HCT116 (cell line): ENCODE measurements at regions not wholly inside any gene's neighbourhood (a gene's known extent, or its start where the extent isn't known, plus 50 kb on each side); places are given as distances from the start of the nearest gene placed in this dataset.
"Not testable (repeated sequence)": the region's sequence is repeated elsewhere in the genome, so short reads cannot be mapped to it uniquely, and the experiment has no call there.

Experiments used
- ATAC-seq: fragments of 200-7000 bp; cut with Tn5 transposase; 2 replicates; pipeline ENCODE4 v1.9.1; 2020; ENCODE audit warnings: mild to moderate bottlenecking, moderate library complexity
- BruUV-seq: library from RNA; stranded (reverse); fragments of 400-500 nt; replicated peaks from 2 replicates; lab custom pipeline; 2021; lab: Mats Ljungman, UMichigan
- CTCF ChIA-PET: fragments of 300-600 bp; sonication (Branson Sonifier 250); formaldehyde crosslinking; loops from one replicate; lab custom pipeline; 2021; ENCODE audit warnings: antibody characterized with exemption; lab: Charles Lee
- POLR2A ChIA-PET: fragments of 300-600, 350-600 bp; sonication (Branson Sonifier 250); formaldehyde crosslinking; loops from one replicate; lab custom pipeline; 2021; ENCODE audit warnings: antibody characterized with exemption; lab: Charles Lee
- RAD21 ChIA-PET, 2 experiments: fragments of 300-600 bp; sonication (Branson Sonifier 250); formaldehyde crosslinking; loops; one replicate each; lab custom pipeline; 2023; ENCODE audit warnings: low total read pairs in 2 of 2; ENCODE audit not compliant: uncharacterized antibody in 2 of 2, unreplicated experiment in 2 of 2, low non-redundant PET in 1 of 2; lab: Charles Lee
- DNase-seq: peaks from one replicate; pipeline ENCODE4 v3.0.0-alpha.2; 2010; ENCODE audit warnings: low read depth, low spot score
- H2AFZ ChIP-seq: fragments of 200-600 bp; shearing (Covaris generic), sonication (generic); 2 replicates; pipeline ENCODE4 v1.6.1; 2017; ENCODE audit warnings: low read depth, mixed run types, mixed read lengths, antibody characterized with exemption, low read length; ENCODE audit not compliant: poor library complexity, severe bottlenecking
- H3K27ac ChIP-seq: 2 replicates; pipeline ENCODE4 v1.5.1; 2012; ENCODE audit warnings: low read depth, low read length
- H3K27me3 ChIP-seq: fragments of 200-600 bp; sonication (generic); 2 replicates; pipeline ENCODE4 v1.6.1; 2016; ENCODE audit warnings: mixed run types, low read length, mixed read lengths; ENCODE audit not compliant: insufficient read depth
- H3K36me3 ChIP-seq, 2 experiments: fragments of 200-500 bp in 1 of 2; fragments of 200-600 bp in 1 of 2; sonication (Bioruptor generic) in 1 of 2; sonication (generic) in 1 of 2; 2 replicates each; pipeline versions ENCODE4 v1.5.1 to v1.6.1; 2014 to 2016; ENCODE audit warnings: low read length in 2 of 2, inconsistent platforms in 1 of 2, mixed read lengths in 1 of 2, mixed run types in 1 of 2; ENCODE audit not compliant: insufficient read depth in 2 of 2, control insufficient read depth in 1 of 2
- H3K4me1 ChIP-seq, 2 experiments: fragments of 200-600 bp in 1 of 2; sonication (generic) in 1 of 2; 2 replicates each; pipeline versions ENCODE4 v1.5.1 to v1.6.1; 2012 to 2017; ENCODE audit warnings: low read length in 2 of 2, inconsistent platforms in 1 of 2, mild to moderate bottlenecking in 1 of 2, mixed read lengths in 1 of 2, mixed run types in 1 of 2, moderate library complexity in 1 of 2; ENCODE audit not compliant: insufficient read depth in 2 of 2, control insufficient read depth in 1 of 2
- H3K4me2 ChIP-seq: fragments of 200-600 bp; sonication (generic); 2 replicates; pipeline ENCODE4 v1.6.1; 2017; ENCODE audit warnings: mixed run types, low read length, mixed read lengths
- H3K4me3 ChIP-seq, 2 experiments: fragments of 200-600 bp in 1 of 2; sonication (generic) in 1 of 2; replicated peaks in 1 of 2; 2 replicates each; pipeline ENCODE4 v1.5.1; 2011 to 2016; ENCODE audit warnings: low read length in 2 of 2, control low read depth in 1 of 2, low read depth in 1 of 2, mild to moderate bottlenecking in 1 of 2, mixed read lengths in 1 of 2, mixed run types in 1 of 2
- H3K79me2 ChIP-seq: fragments of 200-600 bp; sonication (generic); 2 replicates; pipeline ENCODE4 v1.6.1; 2017; ENCODE audit warnings: mild to moderate bottlenecking, mixed run types, low read length, moderate library complexity, mixed read lengths; ENCODE audit not compliant: insufficient read depth
- H3K9ac ChIP-seq: fragments of 200-600 bp; sonication (generic); 2 replicates; pipeline ENCODE4 v1.6.1; 2016; ENCODE audit warnings: low read length, mixed read lengths
- H3K9me2 ChIP-seq: fragments of 200-600 bp; sonication (generic), shearing (Covaris generic); 2 replicates; pipeline ENCODE4 v1.6.1; 2017; ENCODE audit warnings: mixed run types, mild to moderate bottlenecking, moderate library complexity; ENCODE audit not compliant: insufficient read depth
- H3K9me3 ChIP-seq, 2 experiments: fragments of 200-500 bp in 1 of 2; fragments of 200-600 bp in 1 of 2; sonication (Bioruptor generic) in 1 of 2; sonication (generic) in 1 of 2; 2 replicates each; pipeline ENCODE4 v1.6.1; 2014 to 2017; ENCODE audit warnings: low read length in 2 of 2, mixed read lengths in 2 of 2, inconsistent platforms in 1 of 2, low read depth in 1 of 2, mild to moderate bottlenecking in 1 of 2, mixed run types in 1 of 2, moderate library complexity in 1 of 2; ENCODE audit not compliant: control insufficient read depth in 1 of 2, insufficient read depth in 1 of 2
- H4K20me1 ChIP-seq: fragments of 200-600 bp; sonication (generic), shearing (Covaris generic); 2 replicates; pipeline ENCODE4 v1.6.1; 2017; ENCODE audit warnings: mixed run types, mild to moderate bottlenecking, moderate library complexity; ENCODE audit not compliant: insufficient read depth
- CEBPB ChIP-seq: IDR thresholded peaks from 2 replicates; pipeline ENCODE4 v1.6.1; 2012; ENCODE audit warnings: low read depth
- ELF1 ChIP-seq: IDR thresholded peaks from 2 replicates; pipeline ENCODE4 v1.6.1; 2012; ENCODE audit warnings: low read depth, borderline replicate concordance
- EZH2 ChIP-seq: fragments of 200-600 bp; sonication (generic); IDR thresholded peaks from 2 replicates; pipeline ENCODE4 v1.6.1; 2017; ENCODE audit warnings: antibody characterized with exemption, mixed run types
- JUND ChIP-seq: IDR thresholded peaks from 2 replicates; pipeline ENCODE4 v1.6.1; 2012
- POLR2A ChIP-seq: IDR thresholded peaks from 2 replicates; pipeline ENCODE4 v1.7.0; 2011; ENCODE audit warnings: borderline replicate concordance; ENCODE audit not compliant: insufficient read depth, insufficient read length; ENCODE audit errors: extremely low read depth
- RAD21 ChIP-seq: IDR thresholded peaks from 2 replicates; pipeline ENCODE4 v1.6.1; 2012; ENCODE audit warnings: low read depth, mild to moderate bottlenecking
- SIN3A ChIP-seq: IDR thresholded peaks from 2 replicates; pipeline ENCODE4 v1.6.1; 2012; ENCODE audit warnings: low read depth
- SRF ChIP-seq: IDR thresholded peaks from 2 replicates; pipeline ENCODE4 v1.6.1; 2012; ENCODE audit warnings: low read depth
- TCF7L2 ChIP-seq: IDR thresholded peaks from 2 replicates; pipeline ENCODE4 v1.7.0; 2011; ENCODE audit warnings: borderline replicate concordance, inconsistent platforms; ENCODE audit not compliant: insufficient read depth, insufficient read length; ENCODE audit errors: extremely low read depth
- YY1 ChIP-seq: IDR thresholded peaks from 2 replicates; pipeline ENCODE4 v1.6.1; 2011; ENCODE audit warnings: low read length, low read depth, moderate library complexity, mild to moderate bottlenecking; ENCODE audit not compliant: insufficient replicate concordance; ENCODE audit errors: extremely low read depth
- ZFX ChIP-seq: fragments of 450-650 bp; IDR thresholded peaks from 2 replicates; pipeline ENCODE4 v1.6.1; 2017
- intact Hi-C: fragments of 100-400 bp; cut with micrococcal nuclease; formaldehyde crosslinking; loops from 2 replicates; pipeline ENCODE4 v1.10.0; 2022
- TF ChIP-seq, protein P1 (sequence below): IDR thresholded peaks from 2 replicates; pipeline ENCODE4 v1.6.1; 2012; ENCODE audit warnings: low read depth
- TF ChIP-seq, protein P2 (sequence below): IDR thresholded peaks from 2 replicates; pipeline ENCODE4 v1.6.1; 2012

DNA sequence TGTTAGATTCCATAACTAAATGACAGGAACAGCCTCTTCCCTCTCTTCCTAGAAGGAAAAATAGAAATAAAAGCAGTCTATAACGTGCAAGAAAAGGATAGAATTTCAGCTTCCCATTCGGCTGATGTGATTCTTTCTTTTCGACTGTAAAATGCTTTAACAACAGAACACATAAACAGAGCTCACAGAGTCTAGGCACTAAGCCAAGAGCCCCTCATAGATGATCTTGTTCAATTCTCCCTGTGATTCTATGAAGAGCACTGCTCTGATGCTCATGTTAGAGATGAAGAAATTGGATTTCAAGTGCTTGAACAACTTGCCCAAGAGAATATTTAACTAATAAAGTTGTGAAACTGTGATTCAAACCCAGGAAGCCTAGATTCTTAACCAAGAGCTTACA, 232.7 kb downstream of the RPAP3 start:
- ChIA-PET CTCF (no interaction called here), POLR2A (no interaction called here), RAD21 (no interaction called here)
- intact Hi-C loops, result no loop called here
- H3K4me1 ChIP-seq, result no peaks in the 10 kb centered on the region
- no peak overlapping the region for H3K4me2 ChIP-seq
- H3K27ac ChIP-seq, result no peak overlapping the region
- H3K79me2 ChIP-seq, result no peaks in the 10 kb centered on the region
- H3K9me3 ChIP-seq, result peaks cover 3 to 4% of the 10 kb centered on the region in 2 experiments; a peak in 2 of 4 replicates
- DNase-seq, result no peak
- no peak overlapping the region for H2AFZ ChIP-seq
- no peaks in the 10 kb centered on the region for H3K9me2 ChIP-seq
- no peak overlapping the region for H3K9ac ChIP-seq
- no peaks in the 10 kb centered on the region for H3K27me3 ChIP-seq
- BruUV-seq, result no TSS peak
- no peaks in the 10 kb centered on the region for H4K20me1 ChIP-seq
- TF ChIP-seq ELF1 (no peak), JUND (no peak), ZFX (no peak), POLR2A (no peak), CEBPB (no peak), YY1 (no peak), SIN3A (no peak), TCF7L2 (no peak), RAD21 (no peak), EZH2 (no peak), SRF (no peak)
- TF ChIP-seq, protein P1, sequence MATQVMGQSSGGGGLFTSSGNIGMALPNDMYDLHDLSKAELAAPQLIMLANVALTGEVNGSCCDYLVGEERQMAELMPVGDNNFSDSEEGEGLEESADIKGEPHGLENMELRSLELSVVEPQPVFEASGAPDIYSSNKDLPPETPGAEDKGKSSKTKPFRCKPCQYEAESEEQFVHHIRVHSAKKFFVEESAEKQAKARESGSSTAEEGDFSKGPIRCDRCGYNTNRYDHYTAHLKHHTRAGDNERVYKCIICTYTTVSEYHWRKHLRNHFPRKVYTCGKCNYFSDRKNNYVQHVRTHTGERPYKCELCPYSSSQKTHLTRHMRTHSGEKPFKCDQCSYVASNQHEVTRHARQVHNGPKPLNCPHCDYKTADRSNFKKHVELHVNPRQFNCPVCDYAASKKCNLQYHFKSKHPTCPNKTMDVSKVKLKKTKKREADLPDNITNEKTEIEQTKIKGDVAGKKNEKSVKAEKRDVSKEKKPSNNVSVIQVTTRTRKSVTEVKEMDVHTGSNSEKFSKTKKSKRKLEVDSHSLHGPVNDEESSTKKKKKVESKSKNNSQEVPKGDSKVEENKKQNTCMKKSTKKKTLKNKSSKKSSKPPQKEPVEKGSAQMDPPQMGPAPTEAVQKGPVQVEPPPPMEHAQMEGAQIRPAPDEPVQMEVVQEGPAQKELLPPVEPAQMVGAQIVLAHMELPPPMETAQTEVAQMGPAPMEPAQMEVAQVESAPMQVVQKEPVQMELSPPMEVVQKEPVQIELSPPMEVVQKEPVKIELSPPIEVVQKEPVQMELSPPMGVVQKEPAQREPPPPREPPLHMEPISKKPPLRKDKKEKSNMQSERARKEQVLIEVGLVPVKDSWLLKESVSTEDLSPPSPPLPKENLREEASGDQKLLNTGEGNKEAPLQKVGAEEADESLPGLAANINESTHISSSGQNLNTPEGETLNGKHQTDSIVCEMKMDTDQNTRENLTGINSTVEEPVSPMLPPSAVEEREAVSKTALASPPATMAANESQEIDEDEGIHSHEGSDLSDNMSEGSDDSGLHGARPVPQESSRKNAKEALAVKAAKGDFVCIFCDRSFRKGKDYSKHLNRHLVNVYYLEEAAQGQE, result no peak
- TF ChIP-seq, protein P2, sequence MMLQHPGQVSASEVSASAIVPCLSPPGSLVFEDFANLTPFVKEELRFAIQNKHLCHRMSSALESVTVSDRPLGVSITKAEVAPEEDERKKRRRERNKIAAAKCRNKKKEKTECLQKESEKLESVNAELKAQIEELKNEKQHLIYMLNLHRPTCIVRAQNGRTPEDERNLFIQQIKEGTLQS, result no peak
- TF ChIP-seq, all 23 proteins: peak for 0
- Histone ChIP-seq H3K36me3 (no peaks in the 10 kb centered on the region), H3K4me3 (no peak overlapping the region)
- ATAC-seq, result no peak

DNA sequence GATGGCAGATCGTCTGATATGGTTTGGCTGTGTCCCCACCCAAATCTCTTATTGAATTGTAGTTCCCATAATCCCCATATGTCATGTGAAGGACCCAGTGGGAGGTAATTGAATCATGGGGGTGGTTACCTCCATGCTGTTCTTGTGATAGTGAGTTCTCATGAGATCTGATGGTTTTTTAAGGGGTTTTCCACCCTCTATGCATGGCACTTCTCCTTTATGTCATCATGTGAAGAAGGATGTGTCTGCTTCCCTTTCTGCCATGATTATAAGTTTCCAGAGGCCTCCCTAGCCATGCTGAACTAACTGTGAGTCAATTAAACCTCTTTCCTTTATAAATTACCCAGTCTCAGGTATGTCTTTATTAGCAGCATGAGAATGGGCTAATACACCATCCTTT, 235.5 kb downstream of the RPAP3 start:
- POLR2A ChIA-PET, H3K4me1 ChIP-seq, H3K4me3 ChIP-seq, H2AFZ ChIP-seq, H4K20me1 ChIP-seq, BruUV-seq, intact Hi-C loops, ATAC-seq, H3K36me3 ChIP-seq, H3K27ac ChIP-seq, H3K9ac ChIP-seq, RAD21 ChIA-PET, H3K4me2 ChIP-seq, H3K27me3 ChIP-seq, H3K9me2 ChIP-seq, H3K79me2 ChIP-seq, CTCF ChIA-PET, DNase-seq, H3K9me3 ChIP-seq: not testable (repeated sequence)

DNA sequence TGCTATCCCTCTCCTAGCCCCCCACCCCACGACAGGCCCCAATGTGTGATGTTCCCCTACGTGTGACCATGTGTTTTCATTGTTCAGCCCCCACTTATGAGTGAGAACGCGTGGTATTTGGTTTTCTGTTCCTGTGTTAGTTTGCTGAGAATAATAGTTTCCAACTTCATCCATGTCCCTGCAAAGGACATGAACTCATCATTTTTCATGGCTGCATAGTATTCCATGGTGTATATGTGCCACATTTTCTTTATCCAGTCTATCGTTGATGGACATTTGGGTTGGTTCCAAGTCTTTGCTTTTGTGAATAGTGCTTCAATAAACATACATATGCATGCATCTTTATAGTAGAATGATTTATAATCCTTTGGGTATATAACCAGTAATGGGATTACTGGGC, 241.9 kb downstream of the RPAP3 start:
- H3K27me3 ChIP-seq, CTCF ChIA-PET, H2AFZ ChIP-seq, RAD21 ChIA-PET, POLR2A ChIA-PET, H3K27ac ChIP-seq, H4K20me1 ChIP-seq, intact Hi-C loops, H3K4me2 ChIP-seq, H3K9ac ChIP-seq, BruUV-seq, H3K79me2 ChIP-seq, H3K4me3 ChIP-seq, H3K36me3 ChIP-seq, H3K9me2 ChIP-seq, DNase-seq, H3K9me3 ChIP-seq, ATAC-seq, H3K4me1 ChIP-seq: not testable (repeated sequence)
